H1 (cell line): ENCODE measurements at regions not wholly inside any gene's neighbourhood (a gene's known extent, or its start where the extent isn't known, plus 50 kb on each side); places are given as distances from the start of the nearest gene placed in this dataset.

Experiments used
- CTCF ChIA-PET: fragments of 300-600 bp; sonication (Branson Sonifier 250); formaldehyde crosslinking; loops from one replicate; lab custom pipeline; 2021; ENCODE audit not compliant: partially characterized antibody; lab: Charles Lee
- POLR2A ChIA-PET: fragments of 300-600 bp; sonication (Branson Sonifier 250); formaldehyde crosslinking; loops from one replicate; lab custom pipeline; 2021; ENCODE audit warnings: inconsistent platforms; ENCODE audit not compliant: partially characterized antibody; lab: Charles Lee
- DNase-seq, 2 experiments: peaks; one replicate each; pipeline versions ENCODE4 v3.0.0 to v3.0.0-alpha.2; 2010 to 2022; ENCODE audit warnings: low spot score in 2 of 2, low read depth in 1 of 2, mixed read lengths in 1 of 2
- FAIRE-seq: peaks from 2 replicates; lab custom pipeline; 2011; peaks lifted over from hg19 to GRCh38; lab: Jason Lieb, UNC
- H2AFZ ChIP-seq: 2 replicates; pipeline ENCODE4 v1.8.1; 2012; ENCODE audit warnings: low read length, inconsistent platforms
- H2AK5ac ChIP-seq: 2 replicates; pipeline ENCODE4 v1.6.1; 2013; ENCODE audit warnings: low read depth, low read length
- H2BK120ac ChIP-seq: replicated peaks from 2 replicates; pipeline ENCODE3; 2013; ENCODE audit warnings: low read depth, low read length, inconsistent platforms
- H2BK12ac ChIP-seq: 2 replicates; pipeline ENCODE4 v1.6.1; 2013; ENCODE audit warnings: low read depth, low read length
- H2BK15ac ChIP-seq: 2 replicates; pipeline ENCODE4 v1.6.1; 2013; ENCODE audit warnings: low read length
- H2BK20ac ChIP-seq: 2 replicates; pipeline ENCODE4 v1.6.1; 2013; ENCODE audit warnings: low read length
- H2BK5ac ChIP-seq: 2 replicates; pipeline ENCODE4 v1.6.1; 2013; ENCODE audit warnings: low read depth, low read length
- H3K14ac ChIP-seq: 2 replicates; pipeline ENCODE4 v1.6.1; 2013; ENCODE audit warnings: inconsistent platforms; ENCODE audit not compliant: insufficient read length
- H3K18ac ChIP-seq: 2 replicates; pipeline ENCODE4 v1.6.1; 2013; ENCODE audit warnings: low read length; ENCODE audit errors: extremely low read depth
- H3K23ac ChIP-seq: 2 replicates; pipeline ENCODE4 v1.6.1; 2013; ENCODE audit warnings: inconsistent platforms; ENCODE audit not compliant: insufficient read length
- H3K23me2 ChIP-seq: 2 replicates; pipeline ENCODE4 v1.6.1; 2013; ENCODE audit warnings: low read depth, low read length
- H3K27ac ChIP-seq: 2 replicates; pipeline ENCODE4 v1.6.1; 2011; ENCODE audit warnings: low read depth, low read length, inconsistent platforms
- H3K27me3 ChIP-seq, 4 experiments: replicated peaks in 1 of 4; 1 replicate in 1 of 4; 2 replicates in 3 of 4; pipeline versions ENCODE4 v1.6.1 to v1.8.1; 2011 to 2013; ENCODE audit warnings: low read length in 3 of 4, mild to moderate bottlenecking in 3 of 4, inconsistent platforms in 2 of 4, mixed read lengths in 2 of 4, moderate library complexity in 1 of 4; ENCODE audit not compliant: control insufficient read depth in 3 of 4, insufficient read depth in 3 of 4; ENCODE audit errors: extremely low read depth in 1 of 4
- H3K36me3 ChIP-seq, 4 experiments: 2 replicates each; pipeline versions ENCODE4 v1.6.1 to v1.8.1; 2011 to 2013; ENCODE audit warnings: mild to moderate bottlenecking in 4 of 4, low read length in 3 of 4, moderate library complexity in 2 of 4, control low read depth in 1 of 4, inconsistent platforms in 1 of 4; ENCODE audit not compliant: insufficient read depth in 4 of 4, control insufficient read depth in 2 of 4
- H3K4ac ChIP-seq: replicated peaks from 2 replicates; pipeline ENCODE3; 2013; ENCODE audit warnings: low read length, low read depth, mixed read lengths, inconsistent platforms; ENCODE audit not compliant: insufficient read length
- H3K4me1 ChIP-seq, 4 experiments: replicated peaks in 1 of 4; 1 replicate in 1 of 4; 2 replicates in 3 of 4; pipeline versions ENCODE4 v1.6.1 to v1.8.1; 2011 to 2013; ENCODE audit warnings: low read length in 3 of 4, inconsistent platforms in 2 of 4, mixed read lengths in 1 of 4; ENCODE audit not compliant: insufficient read depth in 4 of 4, control insufficient read depth in 3 of 4
- H3K4me2 ChIP-seq, 2 experiments: 2 replicates each; pipeline versions ENCODE4 v1.6.1 to v1.8.1; 2011 to 2013; ENCODE audit warnings: low read depth in 2 of 2, low read length in 2 of 2, control low read depth in 1 of 2, inconsistent platforms in 1 of 2, mild to moderate bottlenecking in 1 of 2; ENCODE audit not compliant: insufficient read depth in 1 of 2
- H3K4me3 ChIP-seq, 4 experiments: fragments of 200-600, 300-600 bp in 1 of 4; sonication (generic), shearing (Covaris generic), sonication (Bioruptor Twin) in 1 of 4; 2 replicates each; pipeline versions ENCODE4 v1.5.1 to v1.8.1; 2011 to 2016; ENCODE audit warnings: low read length in 4 of 4, low read depth in 3 of 4, control low read depth in 2 of 4, inconsistent platforms in 2 of 4, mild to moderate bottlenecking in 2 of 4, mixed read lengths in 1 of 4, moderate library complexity in 1 of 4; ENCODE audit not compliant: insufficient read depth in 2 of 4; ENCODE audit errors: extremely low read depth in 1 of 4
- H3K56ac ChIP-seq: replicated peaks from 2 replicates; pipeline ENCODE3; 2013; ENCODE audit warnings: low read depth, mild to moderate bottlenecking, mixed read lengths, low read length, inconsistent platforms; ENCODE audit not compliant: insufficient read length
- H3K79me1 ChIP-seq: 2 replicates; pipeline ENCODE4 v1.6.1; 2013; ENCODE audit warnings: low read depth, low read length, control low read depth
- H3K79me2 ChIP-seq, 2 experiments: 2 replicates each; pipeline versions ENCODE4 v1.6.1 to v1.8.1; 2012 to 2013; ENCODE audit warnings: low read length in 2 of 2, mild to moderate bottlenecking in 2 of 2, inconsistent platforms in 1 of 2; ENCODE audit not compliant: insufficient read depth in 2 of 2, control insufficient read depth in 1 of 2
- H3K9ac ChIP-seq, 4 experiments: replicated peaks in 1 of 4; 1 replicate in 1 of 4; 2 replicates in 3 of 4; pipeline versions ENCODE4 v1.6.1 to v1.8.1; 2011 to 2013; ENCODE audit warnings: low read depth in 3 of 4, low read length in 3 of 4, control low read depth in 2 of 4, mild to moderate bottlenecking in 2 of 4, moderate library complexity in 2 of 4, inconsistent platforms in 1 of 4; ENCODE audit errors: extremely low read depth in 1 of 4
- H3K9me3 ChIP-seq, 2 experiments: 2 replicates each; pipeline versions ENCODE4 v1.6.1 to v1.8.1; 2012 to 2013; ENCODE audit warnings: mild to moderate bottlenecking in 2 of 2, moderate library complexity in 2 of 2, control low read depth in 1 of 2, inconsistent platforms in 1 of 2, low read depth in 1 of 2, low read length in 1 of 2, mixed read lengths in 1 of 2; ENCODE audit not compliant: insufficient read depth in 2 of 2
- H4K20me1 ChIP-seq, 2 experiments: replicated peaks in 1 of 2; 2 replicates each; pipeline versions ENCODE3 to v1.8.1; 2011 to 2013; ENCODE audit warnings: inconsistent platforms in 2 of 2, low read length in 2 of 2, mild to moderate bottlenecking in 1 of 2; ENCODE audit not compliant: insufficient read depth in 2 of 2, control insufficient read depth in 1 of 2
- H4K5ac ChIP-seq: 2 replicates; pipeline ENCODE4 v1.6.1; 2013; ENCODE audit warnings: low read length, low read depth, mixed read lengths, inconsistent platforms; ENCODE audit not compliant: insufficient read length
- H4K8ac ChIP-seq: 2 replicates; pipeline ENCODE4 v1.8.0; 2013; ENCODE audit warnings: mild to moderate bottlenecking, moderate library complexity, low read length, inconsistent platforms; ENCODE audit not compliant: insufficient read depth; ENCODE audit errors: extremely low read depth
- H4K91ac ChIP-seq: replicated peaks from 2 replicates; pipeline ENCODE3; 2013; ENCODE audit warnings: low read length, mixed read lengths, inconsistent platforms; ENCODE audit not compliant: insufficient read length
- BCL11A ChIP-seq, 2 experiments: IDR thresholded peaks; one replicate each; pipeline ENCODE4 v1.6.1; 2011; ENCODE audit warnings: low read depth in 2 of 2, low read length in 2 of 2, mild to moderate bottlenecking in 2 of 2
- BRCA1 ChIP-seq: IDR thresholded peaks from 2 replicates; pipeline ENCODE4 v1.6.1; 2012; ENCODE audit warnings: low read depth, low read length, improper control_type of control experiment
- CBX5 ChIP-seq: fragments of 300-800, 300-1000 bp; sonication (generic); IDR thresholded peaks from 2 replicates; pipeline ENCODE4 v1.7.1; 2016; ENCODE audit warnings: antibody characterized with exemption, low read length, low read depth
- CHD2 ChIP-seq: IDR thresholded peaks from 2 replicates; pipeline ENCODE4 v1.6.1; 2012; ENCODE audit warnings: low read length, improper control_type of control experiment
- CREB1 ChIP-seq: IDR thresholded peaks from 2 replicates; pipeline ENCODE4 v1.6.1; 2012; ENCODE audit warnings: inconsistent platforms
- FOSL1 ChIP-seq: IDR thresholded peaks from 2 replicates; pipeline ENCODE4 v1.6.1; 2011; ENCODE audit warnings: mild to moderate bottlenecking, low read depth, low read length, moderate library complexity; ENCODE audit not compliant: insufficient read depth
- GABPA ChIP-seq: IDR thresholded peaks from 2 replicates; pipeline ENCODE4 v1.6.1; 2011; ENCODE audit warnings: mild to moderate bottlenecking, low read length, moderate library complexity, borderline replicate concordance; ENCODE audit not compliant: insufficient read depth
- JUN ChIP-seq: IDR thresholded peaks from 2 replicates; pipeline ENCODE4 v1.6.1; 2011; ENCODE audit warnings: low read depth, mild to moderate bottlenecking, improper control_type of control experiment, low read length
- KDM1A ChIP-seq: fragments of 200-600, 300-600 bp; sonication (generic); IDR thresholded peaks from 2 replicates; pipeline ENCODE4 v1.7.1; 2016; ENCODE audit warnings: mild to moderate bottlenecking, low read length, borderline replicate concordance
- PHF8 ChIP-seq: fragments of 200-600 bp; sonication (generic); conservative IDR thresholded peaks from 2 replicates; pipeline ENCODE4 v1.7.1; 2012; ENCODE audit warnings: low read depth, mild to moderate bottlenecking, inconsistent platforms, low read length, moderate library complexity
- SP4 ChIP-seq: IDR thresholded peaks from 2 replicates; pipeline ENCODE4 v1.6.1; 2012; ENCODE audit warnings: low read length, inconsistent platforms
- SUZ12 ChIP-seq: fragments of 200-600 bp; sonication (generic); IDR thresholded peaks from 2 replicates; pipeline ENCODE4 v1.6.1; 2012; ENCODE audit warnings: mild to moderate bottlenecking, inconsistent platforms, low read length, moderate library complexity, mixed read lengths
- WGBS, 2 experiments: shearing (Covaris generic) in 1 of 2; methylation state at CpG; one replicate each; pipeline versions ENCODE4 v1.1.6 to v1.1.7; 2013 to 2015; ENCODE audit warnings: low lambda C conversion rate in 2 of 2, mixed read lengths in 2 of 2, inconsistent platforms in 1 of 2, low coverage in 1 of 2, missing lambda C conversion rate in 1 of 2; ENCODE audit not compliant: insufficient replicate concordance in 2 of 2, insufficient coverage in 1 of 2, insufficient read length in 1 of 2; ENCODE audit errors: extremely low coverage in 1 of 2, missing lambda C conversion rate in 1 of 2; 5-methylcytosine and 5-hydroxymethylcytosine counted together
- TF ChIP-seq, protein P1 (sequence below): IDR thresholded peaks from 2 replicates; pipeline ENCODE4 v1.6.1; 2011; ENCODE audit warnings: low read depth, mild to moderate bottlenecking, low read length; ENCODE audit not compliant: insufficient read depth

GRCh38 chr13:111415765-111416164, 95.3 kb downstream of the TEX29 start:
- Histone ChIP-seq H3K23me2 (no peaks in the 10 kb centered on the region; the same call in 1 of the 2 replicates), H2BK12ac (no peak overlapping the region), H3K79me2 (no peaks in the 10 kb centered on the region), H4K5ac (no peak overlapping the region), H2BK5ac (no peak overlapping the region), H2AFZ (no peak overlapping the region), H2BK15ac (no peak overlapping the region), H3K4ac (no peak overlapping the region), H2BK120ac (no peak overlapping the region), H4K20me1 (no peaks in the 10 kb centered on the region), H3K4me2 (no peak overlapping the region), H3K4me3 (no peak overlapping the region), H3K18ac (no peak overlapping the region), H3K9ac (no peak overlapping the region), H3K27me3 (no peaks in the 10 kb centered on the region), H3K14ac (no peak overlapping the region), H3K9me3 (no peaks in the 10 kb centered on the region), H4K8ac (no peak overlapping the region), H3K79me1 (no peaks in the 10 kb centered on the region), H3K36me3 (no peaks in the 10 kb centered on the region), H2AK5ac (no peak overlapping the region), H3K4me1 (peaks cover 0 to 6% (median 3%) of the 10 kb centered on the region in 4 experiments; a peak in 2 of 7 replicates), H3K56ac (no peak overlapping the region), H3K27ac (no peak overlapping the region), H4K91ac (no peak overlapping the region), H2BK20ac (no peak overlapping the region), H3K23ac (no peak overlapping the region)
- no peak for TF ChIP-seq KDM1A
- no peak for TF ChIP-seq PHF8
- TF ChIP-seq, protein P1, sequence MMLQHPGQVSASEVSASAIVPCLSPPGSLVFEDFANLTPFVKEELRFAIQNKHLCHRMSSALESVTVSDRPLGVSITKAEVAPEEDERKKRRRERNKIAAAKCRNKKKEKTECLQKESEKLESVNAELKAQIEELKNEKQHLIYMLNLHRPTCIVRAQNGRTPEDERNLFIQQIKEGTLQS, result no peak
- TF ChIP-seq CHD2, result no peak
- TF ChIP-seq BRCA1, result no peak
- TF ChIP-seq JUN, result no peak
- no peak for TF ChIP-seq CREB1
- TF ChIP-seq FOSL1, result no peak
- TF ChIP-seq SUZ12, result no peak
- no peak for TF ChIP-seq GABPA
- TF ChIP-seq BCL11A (IDR thresholded peaks at IDR 0.05; ENCODE audit: low read depth in 2 of 2, low read length in 2 of 2), result no peak
- TF ChIP-seq SP4, result no peak
- no peak for TF ChIP-seq CBX5
- 89% methylated on average over 1 of the region's 1 CpG; no CpG with 5 or more reads in 1 of the 2 experiments for WGBS, 2 experiments
- FAIRE-seq (no peak), DNase-seq (no peak)
- POLR2A ChIA-PET, result no interaction called here
- CTCF ChIA-PET, result interaction anchor here (9.8 kb wide), 1 partner anchor 12 kb away, joined by 69 read pairs; no protein-coding TSS in a partner anchor
